Effector memory CD8-positive, alpha-beta T cell (primary cell): ENCODE measurements at regions not wholly inside any gene's neighbourhood (a gene's known extent, or its start where the extent isn't known, plus 50 kb on each side); places are given as distances from the start of the nearest gene placed in this dataset.

ENCODE experiments used
- ATAC-seq: fragments of 150-1000 bp; cut with Tn5 transposase; replicated peaks from 2 replicates; pipeline ENCODE4 v1.10.0; 2021; ENCODE audit warnings: mild to moderate bottlenecking, moderate library complexity
- DNase-seq, 3 experiments: peaks; one replicate each; pipeline ENCODE4 v3.0.0; 2021
- H3K27ac Mint-ChIP-seq, 2 donors: one replicate each; pipeline ENCODE4 v1.8.0; 2022; ENCODE audit warnings: mild to moderate bottlenecking in 2 of 2, mixed read lengths in 2 of 2, moderate library complexity in 2 of 2
- H3K27me3 Mint-ChIP-seq, 2 donors: one replicate each; pipeline ENCODE4 v1.8.0; 2022; ENCODE audit warnings: mixed read lengths in 2 of 2
- H3K36me3 Mint-ChIP-seq: one replicate; pipeline ENCODE4 v1.8.0; 2022; ENCODE audit warnings: mild to moderate bottlenecking, moderate library complexity, mixed read lengths; ENCODE audit not compliant: insufficient read depth
- H3K4me1 Mint-ChIP-seq, 2 donors: one replicate each; pipeline ENCODE4 v1.8.0; 2022; ENCODE audit warnings: low read depth in 2 of 2, mixed read lengths in 2 of 2
- H3K4me3 Mint-ChIP-seq, 2 donors: one replicate each; pipeline ENCODE4 v1.8.0; 2022; ENCODE audit warnings: mild to moderate bottlenecking in 2 of 2, mixed read lengths in 2 of 2, moderate library complexity in 2 of 2
- H3K9me3 Mint-ChIP-seq, 2 donors: one replicate each; pipeline ENCODE4 v1.8.0; 2022; ENCODE audit warnings: mixed read lengths in 2 of 2

DNA sequence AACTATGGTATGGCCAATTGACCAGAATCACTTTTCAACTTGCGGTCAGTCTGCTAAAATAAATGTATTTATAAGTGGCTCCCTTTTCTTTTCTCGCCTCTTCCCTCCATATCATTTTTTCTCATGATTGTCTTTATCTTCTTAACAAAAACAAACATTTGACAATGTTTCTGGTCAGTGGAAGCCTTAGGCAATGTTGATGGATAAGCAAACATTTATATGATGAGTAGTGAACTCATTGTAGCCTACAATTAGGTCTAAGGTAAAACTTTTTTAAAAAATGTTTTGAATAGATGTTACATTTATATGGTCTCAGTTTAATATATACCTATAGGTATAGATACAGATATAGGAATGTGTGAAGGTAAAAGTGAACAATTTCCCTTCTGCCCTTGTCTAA, 355.4 kb downstream of the MFSD1 start:
- Mint-ChIP-seq H3K4me3 (no peak overlapping the region), H3K36me3 (no peaks in the 10 kb centered on the region), H3K9me3 (no peaks in the 10 kb centered on the region), H3K4me1 (no peaks in the 10 kb centered on the region), H3K27ac (no peak overlapping the region), H3K27me3 (no peaks in the 10 kb centered on the region)
- no peak for DNase-seq
- no peak for ATAC-seq

DNA sequence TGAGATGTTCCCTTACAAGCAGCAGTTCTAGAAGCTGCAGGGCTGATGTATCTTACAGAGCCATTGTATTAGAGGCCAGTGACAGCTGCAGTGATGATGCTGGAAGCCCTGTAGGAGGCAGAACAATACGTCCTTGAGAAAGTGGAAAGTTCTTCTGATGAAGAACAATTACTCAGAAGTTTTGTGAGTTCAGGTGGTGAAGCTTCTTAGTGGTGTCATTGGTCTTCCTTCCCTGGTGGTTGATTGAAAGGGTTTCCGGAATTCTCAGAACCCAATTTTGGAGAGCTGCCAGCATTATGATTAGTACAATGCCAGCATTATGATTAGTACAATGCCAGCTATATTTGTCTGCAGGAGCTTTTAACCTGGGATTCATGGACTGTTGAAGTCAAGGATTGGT, 356.4 kb downstream of the MFSD1 start:
- no peak overlapping the region for H3K4me3 Mint-ChIP-seq
- no peaks in the 10 kb centered on the region for H3K4me1 Mint-ChIP-seq
- H3K9me3 Mint-ChIP-seq = peaks cover 0 to 1% of the 10 kb centered on the region in 2 donors
- no peak overlapping the region for H3K27ac Mint-ChIP-seq
- no peak for DNase-seq
- H3K36me3 Mint-ChIP-seq = no peaks in the 10 kb centered on the region
- no peaks in the 10 kb centered on the region for H3K27me3 Mint-ChIP-seq
- ATAC-seq = no peak

DNA sequence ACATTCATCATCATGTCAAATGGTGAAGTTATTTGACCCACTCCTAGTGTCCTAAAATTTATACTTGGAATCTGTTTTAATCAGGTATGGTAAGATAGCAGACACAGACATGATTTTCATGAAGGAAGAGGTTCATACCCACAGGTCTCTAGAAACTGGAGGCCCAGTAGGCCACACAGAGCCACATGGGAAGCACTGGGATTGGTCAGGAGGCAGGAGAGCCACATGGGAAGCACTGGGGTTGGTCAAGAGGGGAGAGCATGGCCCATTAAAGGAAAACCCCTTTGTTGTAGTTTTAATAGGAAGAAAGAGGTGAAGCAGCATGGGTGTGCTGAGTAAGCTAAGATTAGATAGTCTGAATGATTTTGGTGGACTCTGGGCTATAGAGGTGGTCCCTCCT, 356.9 kb downstream of the MFSD1 start:
- Mint-ChIP-seq H3K27ac (no peak overlapping the region), H3K4me3 (no peak overlapping the region), H3K36me3 (no peaks in the 10 kb centered on the region), H3K27me3 (no peaks in the 10 kb centered on the region), H3K4me1 (no peaks in the 10 kb centered on the region), H3K9me3 (peaks cover 0 to 1% of the 10 kb centered on the region in 2 donors)
- ATAC-seq (no peak), DNase-seq (no peak)

DNA sequence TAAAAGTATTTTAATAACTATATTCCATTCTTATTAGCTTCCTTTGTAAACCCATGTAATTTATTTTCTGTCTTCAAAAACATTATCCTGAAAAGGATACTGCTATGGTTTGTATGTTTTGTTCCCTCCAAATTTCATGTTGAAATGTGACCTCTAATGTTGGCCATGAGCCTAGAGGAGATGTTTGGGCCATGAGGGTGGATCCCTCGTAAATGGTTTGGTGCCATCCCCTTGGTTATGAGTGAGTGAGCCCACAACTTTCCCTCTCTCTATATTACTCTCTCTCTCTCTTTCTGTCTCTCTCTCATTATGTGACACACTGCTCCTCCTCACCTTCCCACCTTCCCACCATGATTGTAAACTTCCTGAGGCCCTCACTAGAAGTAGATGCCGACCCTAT, 357.7 kb downstream of the MFSD1 start:
- DNase-seq = no peak

DNA sequence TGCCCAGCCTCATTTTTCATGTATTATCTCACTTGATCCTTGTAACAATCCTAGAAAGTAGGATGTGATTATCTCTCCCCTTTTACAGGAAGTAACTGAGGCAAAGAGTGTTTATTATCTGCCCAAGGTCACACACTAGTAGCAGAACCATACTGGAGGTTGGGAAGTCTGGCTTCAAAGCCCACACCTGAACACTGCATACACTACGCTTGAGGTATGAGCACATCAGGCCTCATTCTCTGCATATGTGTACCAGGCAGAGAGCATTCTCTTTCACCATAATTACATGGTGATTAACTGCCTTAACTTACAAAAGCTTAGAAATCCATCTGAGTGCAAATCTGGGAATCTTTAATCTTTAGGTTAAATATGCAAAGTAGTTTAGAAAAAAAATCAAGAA, 361.8 kb downstream of the MFSD1 start:
- Mint-ChIP-seq H3K4me3 (no peak overlapping the region), H3K4me1 (no peaks in the 10 kb centered on the region), H3K36me3 (no peaks in the 10 kb centered on the region), H3K9me3 (peaks cover 0 to 1% of the 10 kb centered on the region in 2 donors), H3K27me3 (no peaks in the 10 kb centered on the region), H3K27ac (no peak overlapping the region)
- DNase-seq (no peak), ATAC-seq (no peak)

More for the DNA sequence above, 357.7 kb downstream of the MFSD1 start:
- H3K4me1 Mint-ChIP-seq = no peaks in the 10 kb centered on the region
- no peaks in the 10 kb centered on the region for H3K36me3 Mint-ChIP-seq
- H3K27me3 Mint-ChIP-seq = no peaks in the 10 kb centered on the region
- ATAC-seq = no peak
- no peak overlapping the region for H3K27ac Mint-ChIP-seq
- H3K4me3 Mint-ChIP-seq = no peak overlapping the region
- peaks cover 0 to 1% of the 10 kb centered on the region in 2 donors for H3K9me3 Mint-ChIP-seq

DNA sequence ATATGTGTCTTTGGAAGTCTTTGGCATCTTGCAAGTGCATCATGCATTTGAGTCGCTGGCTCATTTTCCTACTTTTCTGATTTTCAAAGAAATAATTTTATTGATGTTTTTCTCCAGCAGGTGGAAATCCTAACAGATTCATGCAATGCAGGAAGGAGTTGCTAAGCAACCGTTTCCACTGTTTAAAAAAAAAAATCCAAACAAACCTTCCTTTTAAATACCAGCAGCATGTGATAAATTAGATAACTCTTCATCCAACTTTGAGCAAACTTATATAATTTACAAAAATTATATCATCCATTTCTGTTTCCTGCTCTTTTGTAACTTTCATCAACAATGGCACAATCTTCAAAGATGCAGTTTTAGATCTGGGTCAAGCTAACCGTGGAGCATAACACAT, 364.1 kb downstream of the MFSD1 start:
- Mint-ChIP-seq H3K4me1 (no peaks in the 10 kb centered on the region), H3K4me3 (no peak overlapping the region), H3K27me3 (no peaks in the 10 kb centered on the region), H3K9me3 (peaks cover 0 to 1% of the 10 kb centered on the region in 2 donors), H3K27ac (no peak overlapping the region), H3K36me3 (no peaks in the 10 kb centered on the region)
- DNase-seq = no peak
- ATAC-seq = no peak

DNA sequence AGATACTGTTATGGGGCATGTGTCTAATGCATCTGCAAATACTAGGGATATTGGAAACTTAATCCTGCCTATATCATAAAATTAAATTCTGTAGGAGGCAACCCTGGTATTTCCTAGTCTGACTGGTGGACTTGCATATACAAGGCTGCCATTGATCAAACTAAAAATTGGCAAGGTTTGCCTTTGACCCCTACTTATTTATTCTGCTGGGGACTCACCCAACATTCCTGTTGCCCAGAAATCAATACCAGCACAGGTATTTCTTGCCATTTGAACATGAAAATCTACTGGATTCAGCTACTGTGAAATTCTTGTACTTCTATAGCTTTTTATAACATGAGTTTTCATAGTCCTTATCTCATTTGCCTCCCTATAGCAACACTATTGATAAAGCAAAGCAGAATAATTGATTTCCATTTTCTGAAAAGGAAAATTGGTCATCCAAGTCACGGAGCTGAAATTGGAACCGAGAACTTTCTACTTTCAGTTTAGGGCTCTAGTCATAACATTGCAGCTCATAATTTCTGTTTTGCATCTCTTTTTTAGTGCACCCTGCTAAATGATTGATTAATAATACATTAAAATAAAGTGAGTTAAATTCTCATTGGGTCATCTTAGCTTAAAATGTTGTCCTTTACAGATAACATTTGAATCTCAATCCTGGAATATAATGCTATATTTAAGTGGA, 365.2 kb downstream of the MFSD1 start:
- H3K4me3 Mint-ChIP-seq = no peak overlapping the region
- no peaks in the 10 kb centered on the region for H3K4me1 Mint-ChIP-seq
- no peaks in the 10 kb centered on the region for H3K27me3 Mint-ChIP-seq
- H3K9me3 Mint-ChIP-seq = peaks cover 0 to 3% of the 10 kb centered on the region in 2 donors
- ATAC-seq (no peak), DNase-seq (no peak)
- no peaks in the 10 kb centered on the region for H3K36me3 Mint-ChIP-seq
- no peak overlapping the region for H3K27ac Mint-ChIP-seq

DNA sequence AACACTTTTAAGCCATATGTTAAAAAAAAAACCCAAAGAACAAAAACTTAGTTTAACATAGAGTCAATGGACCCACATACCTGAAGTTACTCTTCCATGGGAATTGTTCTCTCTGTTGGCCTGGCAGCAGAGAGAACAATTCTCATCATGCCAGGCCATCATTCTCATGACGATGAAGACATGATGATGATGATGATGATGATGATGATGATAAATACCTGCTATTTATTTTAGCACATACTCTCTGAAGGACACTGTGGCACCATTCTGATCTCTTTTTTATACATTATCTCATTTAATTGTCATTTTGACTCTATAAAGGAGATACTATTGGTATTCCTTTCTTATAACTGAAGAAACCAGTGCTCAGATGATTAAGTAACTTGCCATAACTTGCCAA, 366.9 kb downstream of the MFSD1 start:
- H3K36me3 Mint-ChIP-seq = no peaks in the 10 kb centered on the region
- DNase-seq (no peak), ATAC-seq (no peak)
- no peaks in the 10 kb centered on the region for H3K27me3 Mint-ChIP-seq
- H3K4me1 Mint-ChIP-seq = no peaks in the 10 kb centered on the region
- no peak overlapping the region for H3K27ac Mint-ChIP-seq
- peaks cover 0 to 1% of the 10 kb centered on the region in 2 donors for H3K9me3 Mint-ChIP-seq
- no peak overlapping the region for H3K4me3 Mint-ChIP-seq

DNA sequence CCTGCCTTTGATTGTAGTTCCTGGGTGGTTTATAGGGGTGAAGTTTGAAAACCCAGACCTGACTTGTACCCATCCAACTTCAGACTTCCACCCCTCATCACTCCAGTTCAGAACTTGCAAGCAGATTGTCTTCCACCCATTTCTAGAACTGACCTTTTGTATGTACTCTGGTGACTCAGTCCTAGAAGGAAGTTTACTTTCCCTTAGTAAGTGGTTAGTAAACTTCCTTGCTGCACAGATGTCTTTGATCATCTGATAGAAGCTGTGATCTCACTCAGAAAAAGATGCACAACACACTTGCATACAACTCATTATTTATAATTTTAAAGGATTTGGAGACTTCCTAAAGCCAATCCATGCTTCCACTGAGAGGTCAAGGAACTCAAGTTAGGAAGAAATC, 368.0 kb downstream of the MFSD1 start:
- Mint-ChIP-seq H3K4me1 (no peaks in the 10 kb centered on the region), H3K27me3 (no peaks in the 10 kb centered on the region), H3K36me3 (no peaks in the 10 kb centered on the region), H3K27ac (no peak overlapping the region), H3K9me3 (peaks cover 0 to 1% of the 10 kb centered on the region in 2 donors), H3K4me3 (no peak overlapping the region)
- no peak for DNase-seq
- ATAC-seq = no peak

DNA sequence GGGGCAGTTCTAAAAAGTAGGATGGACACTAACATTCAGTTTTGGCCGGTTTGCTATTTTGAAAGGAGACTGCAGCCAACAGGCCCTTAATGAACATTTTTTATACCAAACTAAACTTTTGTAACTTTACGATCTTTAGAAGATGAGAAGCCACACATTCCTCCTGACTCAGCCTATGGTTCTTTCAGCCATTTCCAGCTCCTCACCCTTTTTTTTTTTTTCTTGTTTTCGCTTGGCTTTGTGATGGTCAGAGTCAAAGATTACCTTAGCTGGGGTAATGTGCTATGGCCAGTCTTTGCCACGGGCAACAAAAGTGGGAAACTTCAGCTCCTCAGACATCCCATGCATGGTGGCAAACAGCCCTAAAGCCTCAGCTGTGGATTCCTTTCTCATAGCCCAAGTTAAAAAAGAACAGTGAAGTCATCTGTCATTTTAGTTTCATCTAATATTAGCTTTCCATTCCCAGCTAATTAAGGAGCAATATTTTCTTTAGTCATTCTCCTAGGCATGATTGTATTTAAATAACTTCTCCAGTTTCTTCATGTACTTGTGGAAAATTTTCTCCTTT, 368.7 kb downstream of the MFSD1 start:
- Mint-ChIP-seq H3K4me1 (no peaks in the 10 kb centered on the region), H3K27ac (no peak overlapping the region), H3K27me3 (no peaks in the 10 kb centered on the region), H3K36me3 (no peaks in the 10 kb centered on the region), H3K4me3 (no peak overlapping the region), H3K9me3 (peaks cover 0 to 1% of the 10 kb centered on the region in 2 donors)
- ATAC-seq = no peak
- no peak for DNase-seq

DNA sequence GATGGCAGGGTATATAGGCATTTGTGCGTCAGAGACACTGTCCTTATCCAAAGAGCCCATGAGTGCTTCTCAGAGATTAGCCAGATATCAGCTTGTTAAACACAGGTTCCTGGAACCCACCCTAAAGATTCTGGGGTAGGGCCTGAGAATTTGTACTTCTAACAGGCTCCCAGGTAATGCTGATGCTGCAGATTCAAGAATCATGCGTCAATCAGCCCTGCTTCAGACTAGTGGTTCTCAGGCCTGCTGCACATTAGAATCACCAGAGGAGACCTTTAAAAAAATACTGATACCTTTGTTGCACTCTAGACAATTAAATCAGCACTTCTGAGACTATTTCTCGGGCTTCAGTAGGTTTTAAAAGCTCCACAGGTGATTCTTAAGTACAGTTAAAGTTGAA, 369.5 kb downstream of the MFSD1 start:
- ATAC-seq (no peak), DNase-seq (no peak)
- H3K27me3 Mint-ChIP-seq = no peaks in the 10 kb centered on the region
- H3K9me3 Mint-ChIP-seq = peaks cover 0 to 1% of the 10 kb centered on the region in 2 donors
- H3K4me3 Mint-ChIP-seq = no peak overlapping the region
- H3K4me1 Mint-ChIP-seq = no peaks in the 10 kb centered on the region
- no peaks in the 10 kb centered on the region for H3K36me3 Mint-ChIP-seq
- no peak overlapping the region for H3K27ac Mint-ChIP-seq

DNA sequence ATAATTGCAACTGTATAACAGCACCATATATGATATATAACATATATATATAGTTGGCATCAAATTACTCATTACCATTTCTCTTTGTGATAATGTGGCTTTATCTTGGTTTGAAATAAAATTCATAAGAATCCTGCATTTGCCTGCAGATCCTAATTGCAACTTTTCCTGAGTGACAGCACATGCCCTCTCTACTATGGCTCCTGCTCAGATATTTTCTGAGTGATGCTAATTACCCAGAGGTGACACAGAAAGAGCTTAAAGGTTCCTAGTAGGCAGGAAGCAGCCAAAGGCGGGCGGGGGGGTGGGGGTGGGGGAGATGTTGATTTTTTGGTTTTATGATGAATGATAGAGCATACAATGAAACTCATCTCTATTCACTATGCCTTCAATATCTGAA, 370.6 kb downstream of the MFSD1 start:
- H3K4me1 Mint-ChIP-seq = no peaks in the 10 kb centered on the region
- peaks cover 0 to 1% of the 10 kb centered on the region in 2 donors for H3K9me3 Mint-ChIP-seq
- ATAC-seq = no peak
- H3K27ac Mint-ChIP-seq = no peak overlapping the region
- H3K4me3 Mint-ChIP-seq = no peak overlapping the region
- no peaks in the 10 kb centered on the region for H3K36me3 Mint-ChIP-seq
- DNase-seq = no peak
- H3K27me3 Mint-ChIP-seq = no peaks in the 10 kb centered on the region

DNA sequence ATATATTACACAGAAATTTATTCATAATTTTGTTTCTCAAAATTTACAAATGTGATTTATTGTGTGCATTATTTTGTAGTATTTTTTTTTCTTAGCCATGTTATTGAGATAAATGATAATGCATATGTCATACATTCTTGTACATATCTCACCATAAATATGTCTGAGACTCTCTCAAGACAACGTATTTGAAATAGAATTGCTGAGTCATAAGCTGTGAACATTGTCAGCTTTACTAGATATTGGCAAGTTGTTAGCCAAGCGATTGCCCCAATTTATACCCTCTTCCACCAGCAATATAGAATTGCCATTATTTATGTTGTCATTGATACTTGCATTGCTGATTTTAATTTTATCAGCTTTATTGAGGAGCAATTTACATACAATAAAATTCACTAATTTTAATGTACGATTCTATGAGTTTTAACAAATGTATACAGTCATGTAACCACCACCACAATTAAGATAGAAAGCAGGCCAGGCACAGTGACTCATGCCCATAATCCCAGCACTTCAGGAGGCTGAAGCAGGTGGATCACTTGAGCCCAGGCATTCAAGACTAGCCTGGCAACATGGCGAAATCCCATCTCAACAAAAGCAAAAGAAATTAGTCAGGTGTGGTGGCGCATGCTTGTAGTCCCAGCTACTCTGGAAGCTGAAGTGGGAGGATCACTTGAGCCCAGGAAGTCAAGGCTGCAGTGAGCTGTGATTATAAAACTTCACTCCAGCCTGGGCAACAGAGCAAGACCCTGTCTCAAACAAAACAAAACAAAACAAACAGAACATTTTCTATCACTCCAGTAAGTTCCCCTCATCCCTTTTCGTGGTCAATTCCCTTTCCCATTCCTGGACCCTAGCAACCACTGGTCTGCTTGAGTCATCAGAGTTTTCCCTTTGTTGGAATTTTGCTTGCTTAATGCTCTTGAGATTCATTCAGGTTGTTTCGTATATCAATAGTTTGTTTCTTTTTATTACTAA, 373.1 kb downstream of the MFSD1 start:
- no peak for DNase-seq
- peaks cover 0 to 1% of the 10 kb centered on the region in 2 donors for H3K9me3 Mint-ChIP-seq

More for the DNA sequence above, 373.1 kb downstream of the MFSD1 start:
- Mint-ChIP-seq H3K4me3 (no peak overlapping the region), H3K4me1 (no peaks in the 10 kb centered on the region), H3K27ac (no peak overlapping the region), H3K36me3 (no peaks in the 10 kb centered on the region), H3K27me3 (no peaks in the 10 kb centered on the region)
- ATAC-seq = no peak
